HCT116 (cell line): ENCODE measurements at regions not wholly inside any gene's neighbourhood (a gene's known extent, or its start where the extent isn't known, plus 50 kb on each side); places are given as distances from the start of the nearest gene placed in this dataset.

Experiments used
- ELF1 ChIP-seq: IDR thresholded peaks from 2 replicates; pipeline ENCODE4 v1.6.1; 2012; ENCODE audit warnings: low read depth, borderline replicate concordance
- POLR2A ChIP-seq: IDR thresholded peaks from 2 replicates; pipeline ENCODE4 v1.7.0; 2011; ENCODE audit warnings: borderline replicate concordance; ENCODE audit not compliant: insufficient read depth, insufficient read length; ENCODE audit errors: extremely low read depth
- TCF7L2 ChIP-seq: IDR thresholded peaks from 2 replicates; pipeline ENCODE4 v1.7.0; 2011; ENCODE audit warnings: borderline replicate concordance, inconsistent platforms; ENCODE audit not compliant: insufficient read depth, insufficient read length; ENCODE audit errors: extremely low read depth
- TF ChIP-seq, protein P1 (sequence below): IDR thresholded peaks from 2 replicates; pipeline ENCODE4 v1.6.1; 2012; ENCODE audit warnings: low read depth

GRCh38 chr5:148002451-148002850 is 61.3 kb upstream of the SPINK5 start:
- TF ChIP-seq TCF7L2 (no peak), ELF1 (no peak), POLR2A (no peak)
- TF ChIP-seq, protein P1, sequence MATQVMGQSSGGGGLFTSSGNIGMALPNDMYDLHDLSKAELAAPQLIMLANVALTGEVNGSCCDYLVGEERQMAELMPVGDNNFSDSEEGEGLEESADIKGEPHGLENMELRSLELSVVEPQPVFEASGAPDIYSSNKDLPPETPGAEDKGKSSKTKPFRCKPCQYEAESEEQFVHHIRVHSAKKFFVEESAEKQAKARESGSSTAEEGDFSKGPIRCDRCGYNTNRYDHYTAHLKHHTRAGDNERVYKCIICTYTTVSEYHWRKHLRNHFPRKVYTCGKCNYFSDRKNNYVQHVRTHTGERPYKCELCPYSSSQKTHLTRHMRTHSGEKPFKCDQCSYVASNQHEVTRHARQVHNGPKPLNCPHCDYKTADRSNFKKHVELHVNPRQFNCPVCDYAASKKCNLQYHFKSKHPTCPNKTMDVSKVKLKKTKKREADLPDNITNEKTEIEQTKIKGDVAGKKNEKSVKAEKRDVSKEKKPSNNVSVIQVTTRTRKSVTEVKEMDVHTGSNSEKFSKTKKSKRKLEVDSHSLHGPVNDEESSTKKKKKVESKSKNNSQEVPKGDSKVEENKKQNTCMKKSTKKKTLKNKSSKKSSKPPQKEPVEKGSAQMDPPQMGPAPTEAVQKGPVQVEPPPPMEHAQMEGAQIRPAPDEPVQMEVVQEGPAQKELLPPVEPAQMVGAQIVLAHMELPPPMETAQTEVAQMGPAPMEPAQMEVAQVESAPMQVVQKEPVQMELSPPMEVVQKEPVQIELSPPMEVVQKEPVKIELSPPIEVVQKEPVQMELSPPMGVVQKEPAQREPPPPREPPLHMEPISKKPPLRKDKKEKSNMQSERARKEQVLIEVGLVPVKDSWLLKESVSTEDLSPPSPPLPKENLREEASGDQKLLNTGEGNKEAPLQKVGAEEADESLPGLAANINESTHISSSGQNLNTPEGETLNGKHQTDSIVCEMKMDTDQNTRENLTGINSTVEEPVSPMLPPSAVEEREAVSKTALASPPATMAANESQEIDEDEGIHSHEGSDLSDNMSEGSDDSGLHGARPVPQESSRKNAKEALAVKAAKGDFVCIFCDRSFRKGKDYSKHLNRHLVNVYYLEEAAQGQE, result no peak
